Hematopoietic multipotent progenitor cell treated with erythropoietin and hydrocortisone succinate and interleukin-3 and kit ligand, for 4 days (in vitro differentiated cells): ENCODE measurements at regions not wholly inside any gene's neighbourhood (a gene's known extent, or its start where the extent isn't known, plus 50 kb on each side); places are given as distances from the start of the nearest gene placed in this dataset.

Source experiments
- DNase-seq: peaks from one replicate; pipeline ENCODE4 v3.0.0-alpha.2; 2015

- DNase-seq = no peak
Measured at GRCh38 chr6:98578016-98578415, 256.4 kb upstream of the POU3F2 start.

DNA sequence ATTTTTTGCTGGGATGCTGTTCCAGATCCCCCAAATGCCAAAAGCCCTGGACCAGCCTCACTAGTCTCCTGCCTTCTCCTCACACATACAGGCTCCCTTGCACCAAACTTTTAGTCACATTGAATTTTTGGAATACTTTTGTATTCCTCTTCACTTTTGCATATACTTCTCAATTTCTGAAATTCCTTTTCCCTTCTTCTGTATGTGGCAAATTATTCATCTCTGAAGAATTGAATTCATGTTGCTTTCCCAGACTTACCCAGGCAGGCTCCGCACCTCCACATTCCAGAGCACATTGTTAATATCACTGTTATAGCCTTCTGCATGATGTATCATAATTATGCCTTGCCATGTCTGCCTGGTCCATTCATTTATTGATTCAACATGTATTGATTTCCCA lies 255.3 kb upstream of the POU3F2 start:
- DNase-seq = no peak

GRCh38 chr6:98579941-98580340 lies 254.4 kb upstream of the POU3F2 start:
- no peak for DNase-seq

GRCh38 chr6:98581705-98582104 lies 252.7 kb upstream of the POU3F2 start:
- DNase-seq = no peak

- no peak for DNase-seq
Measured at GRCh38 chr6:98583506-98583905, 250.9 kb upstream of the POU3F2 start.

- DNase-seq = no peak
Measured at GRCh38 chr6:98586163-98586562, 248.2 kb upstream of the POU3F2 start.

DNA sequence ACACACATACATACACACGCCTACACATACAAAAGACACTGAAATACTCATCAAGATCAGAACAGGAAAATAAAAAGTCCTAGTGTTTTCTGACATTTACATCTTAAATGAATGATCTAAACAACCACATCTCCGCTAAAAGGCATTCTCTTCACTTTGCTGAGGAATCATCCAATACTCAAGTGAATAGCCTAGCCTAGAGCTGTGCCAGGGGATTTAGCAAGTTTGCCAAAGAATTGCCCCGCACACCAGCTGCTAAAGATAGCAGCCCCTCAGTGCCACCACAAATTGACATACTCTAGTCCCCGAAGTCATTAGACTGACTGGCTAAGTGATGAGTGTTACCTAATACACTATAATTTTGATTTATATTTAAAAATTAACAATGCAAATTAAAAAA lies 246.8 kb upstream of the POU3F2 start:
- no peak for DNase-seq

DNA sequence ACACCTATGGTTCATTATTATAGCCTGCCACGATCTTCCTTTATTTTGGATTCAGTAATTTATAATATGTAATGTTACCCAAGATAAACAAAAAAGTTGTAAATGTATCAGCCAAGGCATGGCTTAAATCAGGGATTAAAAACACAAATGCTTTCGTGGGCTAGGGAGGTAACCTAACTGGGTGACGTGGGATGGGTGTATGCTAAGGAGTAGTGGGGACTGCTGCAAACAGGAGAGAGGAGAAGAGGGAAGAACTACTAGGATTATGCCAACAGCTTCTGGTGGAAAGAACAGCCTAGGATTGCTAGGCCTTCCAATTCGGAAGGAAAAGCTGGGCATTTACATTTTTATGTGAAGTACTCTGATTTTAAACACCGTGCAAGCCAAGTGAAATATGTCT lies 244.8 kb upstream of the POU3F2 start:
- no peak for DNase-seq

GRCh38 chr6:98590136-98590681 lies 244.2 kb upstream of the POU3F2 start:
- no peak for DNase-seq

- no peak for DNase-seq
Measured at GRCh38 chr6:98590997-98591396, 243.4 kb upstream of the POU3F2 start.

- no peak for DNase-seq
Measured at GRCh38 chr6:98593676-98594075, 240.7 kb upstream of the POU3F2 start.

DNA sequence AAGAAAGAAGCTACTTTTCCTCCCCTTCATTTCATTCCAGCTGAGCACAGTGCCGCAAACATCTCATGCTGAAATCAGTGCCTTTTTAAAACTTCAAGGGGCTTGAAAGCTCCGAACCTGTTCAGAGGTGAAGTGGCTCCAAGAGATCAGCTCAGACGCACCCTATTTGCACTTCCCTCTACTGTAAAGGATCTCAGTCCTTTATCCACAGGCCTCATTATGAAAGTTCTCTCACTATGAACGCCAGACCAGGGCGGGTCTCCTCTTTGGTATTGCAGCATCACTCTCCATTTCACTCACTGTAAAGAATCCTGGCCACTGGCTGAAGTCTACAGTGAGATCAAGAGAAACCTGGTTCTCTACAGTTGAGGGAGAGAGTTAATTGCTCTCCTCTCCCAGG lies 232.7 kb upstream of the POU3F2 start:
- DNase-seq = no peak

DNA sequence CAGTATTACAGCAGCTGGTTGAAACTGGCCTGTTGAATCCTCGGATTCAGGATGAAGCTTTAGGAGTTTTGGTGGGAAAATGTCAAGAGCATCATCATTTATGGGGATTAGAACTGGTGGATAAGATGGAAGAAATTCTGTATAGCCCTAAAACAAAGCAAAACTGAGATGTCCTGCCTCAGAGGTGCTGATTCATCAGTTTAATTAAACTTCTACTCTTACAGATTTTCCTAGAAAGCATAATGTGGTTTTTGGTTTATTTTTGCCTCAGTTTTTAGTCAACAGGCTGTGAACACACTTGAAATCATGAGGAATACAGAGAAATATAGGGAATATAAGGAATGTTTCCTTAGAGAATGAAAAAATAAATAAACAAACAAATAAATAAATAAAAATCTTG lies 228.7 kb upstream of the POU3F2 start:
- DNase-seq = no peak

- no peak for DNase-seq
Measured at GRCh38 chr6:98627129-98627775, 207.1 kb upstream of the POU3F2 start.

GRCh38 chr6:98633886-98634285 lies 200.5 kb upstream of the POU3F2 start:
- DNase-seq = no peak

DNA sequence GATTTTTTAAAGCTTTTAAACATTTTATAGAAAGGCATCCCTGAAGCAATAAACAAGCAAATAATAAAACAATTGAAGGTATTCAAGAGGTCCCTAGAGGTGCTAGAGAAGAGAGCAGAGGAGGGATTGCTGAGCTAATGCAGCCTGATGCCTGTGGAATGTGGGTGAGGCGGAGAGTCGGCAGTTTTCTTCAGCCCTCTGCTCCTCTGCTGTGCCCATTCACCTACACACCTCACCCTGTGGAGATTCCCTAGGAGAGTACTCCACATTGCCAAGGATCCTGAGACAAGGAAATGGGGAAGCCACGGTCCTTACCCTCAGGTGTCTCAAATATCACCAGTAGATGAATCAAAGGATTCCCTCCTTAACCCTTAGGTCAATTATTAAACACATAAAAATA lies 199.8 kb upstream of the POU3F2 start:
- DNase-seq = no peak

GRCh38 chr6:98635191-98635590 lies 199.2 kb upstream of the POU3F2 start:
- no peak for DNase-seq

- no peak for DNase-seq
Measured at GRCh38 chr6:98636941-98637340, 197.4 kb upstream of the POU3F2 start.

GRCh38 chr6:98639089-98639635 lies 195.2 kb upstream of the POU3F2 start:
- no peak for DNase-seq

GRCh38 chr6:98640366-98640765 lies 194.0 kb upstream of the POU3F2 start:
- DNase-seq = no peak

DNA sequence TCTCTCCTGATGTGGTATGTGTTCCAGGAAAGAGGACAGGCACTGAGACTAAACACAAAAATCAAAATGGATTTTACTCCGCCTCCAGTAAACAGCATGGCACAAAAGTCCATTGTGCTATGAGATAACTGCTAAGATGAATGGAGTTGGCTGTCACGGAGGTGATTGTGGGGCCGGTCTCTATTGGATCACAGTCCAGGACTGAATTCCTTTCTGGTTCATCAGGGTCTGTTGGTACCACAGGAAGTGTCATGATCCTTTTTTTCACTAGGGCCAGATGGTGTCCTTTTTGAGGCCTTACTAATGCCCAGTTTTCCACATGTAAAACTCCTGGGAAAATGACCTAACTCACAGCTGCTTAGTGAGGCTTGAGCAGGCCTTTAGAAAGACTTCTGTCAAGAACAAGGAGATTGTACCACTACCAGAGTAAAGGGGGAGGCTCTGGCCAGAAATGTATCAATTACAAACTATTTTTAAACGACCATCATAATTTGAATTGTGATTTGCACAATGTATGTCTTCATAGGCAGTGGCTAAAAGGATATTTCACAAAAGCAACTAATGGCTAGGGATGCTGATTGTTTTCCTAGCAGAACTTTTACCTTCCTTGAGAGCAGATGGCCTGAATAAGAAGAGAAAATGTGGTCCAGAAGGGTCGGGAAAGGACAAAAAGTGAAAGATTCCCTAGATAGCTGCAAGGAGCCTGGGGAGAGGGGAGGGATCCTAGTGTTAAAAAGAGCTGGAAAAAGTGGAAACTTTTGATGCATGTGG lies 192.2 kb upstream of the POU3F2 start:
- DNase-seq = no peak

DNA sequence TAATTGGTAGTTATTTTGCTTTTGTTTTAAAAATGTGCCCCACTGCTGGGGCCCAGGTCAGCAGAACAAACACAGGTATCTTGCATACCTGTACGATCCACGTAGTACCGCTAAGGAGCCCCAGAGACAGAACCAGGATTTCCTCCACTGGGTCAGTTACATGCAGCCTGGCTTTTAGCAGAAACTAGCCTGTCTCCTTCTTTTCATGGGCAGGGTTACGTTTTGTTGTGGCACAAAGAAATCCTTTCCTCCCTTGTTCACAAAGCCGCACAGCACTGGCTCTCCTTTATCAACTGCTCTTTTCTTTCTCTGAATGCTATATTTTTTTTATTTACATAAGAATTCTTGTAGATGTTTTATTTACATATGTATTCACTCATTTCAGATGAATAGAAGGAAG lies 190.3 kb upstream of the POU3F2 start:
- no peak for DNase-seq

DNA sequence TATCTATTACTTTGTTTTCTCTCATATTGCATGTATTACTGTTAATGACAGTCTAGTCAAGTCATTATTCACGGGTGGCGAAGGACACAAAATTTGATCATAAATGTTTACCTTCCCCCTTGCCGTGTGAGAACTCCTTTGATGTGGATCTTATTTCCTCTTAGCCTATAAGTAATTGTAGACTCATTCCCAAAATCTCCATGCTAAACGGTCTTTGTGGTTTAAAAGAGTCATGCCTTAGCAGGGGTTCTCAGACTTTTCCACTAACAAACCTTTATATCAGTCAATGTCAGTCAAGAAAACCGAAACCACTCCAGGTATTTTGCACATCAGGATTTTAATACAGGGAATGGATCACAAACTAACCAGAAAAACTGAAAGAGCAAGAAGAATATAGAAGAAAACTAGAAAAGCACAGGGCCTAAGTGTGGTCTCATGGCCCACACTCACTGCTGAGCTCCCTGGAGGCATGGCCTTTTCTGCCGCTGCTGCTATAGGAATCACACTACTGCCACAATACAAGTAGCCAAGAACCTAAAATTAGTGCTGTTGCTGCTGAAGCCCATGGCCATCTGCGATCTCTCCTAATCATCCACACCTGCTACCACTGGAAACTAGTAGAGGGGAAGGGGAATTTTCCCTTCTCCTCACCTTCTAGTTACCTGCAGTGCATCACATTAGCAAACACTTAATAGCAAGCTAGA lies 186.0 kb upstream of the POU3F2 start:
- DNase-seq = no peak

GRCh38 chr6:98650941-98651340 lies 183.4 kb upstream of the POU3F2 start:
- no peak for DNase-seq
